HEK293 (cell line): ENCODE measurements at regions not wholly inside any gene's neighbourhood (a gene's known extent, or its start where the extent isn't known, plus 50 kb on each side); places are given as distances from the start of the nearest gene placed in this dataset.

Experiments
- MEIS1 ChIP-seq: sonication (generic); formaldehyde crosslinking; IDR thresholded peaks from 2 replicates; pipeline ENCODE4 v1.8.1; 2022; ENCODE audit warnings: missing genetic modification reagents, mild to moderate bottlenecking, borderline replicate concordance
- ZBTB7A ChIP-seq: fragments of 450-650 bp; formaldehyde crosslinking; IDR thresholded peaks from 2 replicates; pipeline ENCODE4 v1.5.1; 2016; ENCODE audit warnings: low read depth, missing biosample characterization, missing genetic modification characterization
- ZNF140 ChIP-seq: fragments of 450-650 bp; formaldehyde crosslinking; IDR thresholded peaks from 2 replicates; pipeline ENCODE4 v1.5.1; 2016; ENCODE audit warnings: missing biosample characterization, missing genetic modification characterization
- ZNF510 ChIP-seq: fragments of 450-650 bp; formaldehyde crosslinking; IDR thresholded peaks from 2 replicates; pipeline ENCODE4 v1.5.1; 2018; ENCODE audit warnings: mild to moderate bottlenecking, missing genetic modification characterization, missing biosample characterization; ENCODE audit not compliant: insufficient replicate concordance
- TF ChIP-seq, protein P1 (sequence below): fragments of 450-650 bp; formaldehyde crosslinking; IDR thresholded peaks from 2 replicates; pipeline ENCODE4 v1.5.1; 2016; ENCODE audit warnings: missing biosample characterization, missing genetic modification characterization
- TF ChIP-seq, protein P2 (sequence below): fragments of 450-650 bp; formaldehyde crosslinking; conservative IDR thresholded peaks from 2 replicates; pipeline ENCODE4 v1.5.1; 2016; ENCODE audit warnings: low read depth, missing biosample characterization, missing genetic modification characterization

DNA sequence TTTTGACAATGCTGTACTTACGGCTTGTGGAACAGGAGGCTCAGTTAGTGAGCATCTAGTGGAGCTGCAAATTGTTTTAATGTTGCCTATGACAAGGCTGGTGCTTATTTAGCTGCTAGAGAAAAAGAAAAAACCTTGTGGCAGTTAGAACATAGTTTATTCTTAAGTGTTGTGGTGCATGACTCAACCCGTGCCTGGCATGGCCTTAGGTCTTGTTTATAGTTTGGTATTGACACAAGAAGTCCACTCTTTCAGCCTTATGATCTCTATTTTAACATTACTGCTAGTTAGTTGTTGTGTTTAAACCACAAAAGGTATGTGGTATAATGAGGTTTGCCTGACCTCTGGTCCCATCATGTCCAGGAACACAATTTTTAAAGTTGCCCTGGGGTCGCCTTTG is 744.6 kb downstream of the FAM181B start:
- no peak for TF ChIP-seq ZNF140 (tag by site-specific recombination)
- TF ChIP-seq MEIS1, result no peak
- TF ChIP-seq, protein P1, sequence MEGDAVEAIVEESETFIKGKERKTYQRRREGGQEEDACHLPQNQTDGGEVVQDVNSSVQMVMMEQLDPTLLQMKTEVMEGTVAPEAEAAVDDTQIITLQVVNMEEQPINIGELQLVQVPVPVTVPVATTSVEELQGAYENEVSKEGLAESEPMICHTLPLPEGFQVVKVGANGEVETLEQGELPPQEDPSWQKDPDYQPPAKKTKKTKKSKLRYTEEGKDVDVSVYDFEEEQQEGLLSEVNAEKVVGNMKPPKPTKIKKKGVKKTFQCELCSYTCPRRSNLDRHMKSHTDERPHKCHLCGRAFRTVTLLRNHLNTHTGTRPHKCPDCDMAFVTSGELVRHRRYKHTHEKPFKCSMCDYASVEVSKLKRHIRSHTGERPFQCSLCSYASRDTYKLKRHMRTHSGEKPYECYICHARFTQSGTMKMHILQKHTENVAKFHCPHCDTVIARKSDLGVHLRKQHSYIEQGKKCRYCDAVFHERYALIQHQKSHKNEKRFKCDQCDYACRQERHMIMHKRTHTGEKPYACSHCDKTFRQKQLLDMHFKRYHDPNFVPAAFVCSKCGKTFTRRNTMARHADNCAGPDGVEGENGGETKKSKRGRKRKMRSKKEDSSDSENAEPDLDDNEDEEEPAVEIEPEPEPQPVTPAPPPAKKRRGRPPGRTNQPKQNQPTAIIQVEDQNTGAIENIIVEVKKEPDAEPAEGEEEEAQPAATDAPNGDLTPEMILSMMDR (tag by site-specific recombination), result no peak
- TF ChIP-seq, protein P2, sequence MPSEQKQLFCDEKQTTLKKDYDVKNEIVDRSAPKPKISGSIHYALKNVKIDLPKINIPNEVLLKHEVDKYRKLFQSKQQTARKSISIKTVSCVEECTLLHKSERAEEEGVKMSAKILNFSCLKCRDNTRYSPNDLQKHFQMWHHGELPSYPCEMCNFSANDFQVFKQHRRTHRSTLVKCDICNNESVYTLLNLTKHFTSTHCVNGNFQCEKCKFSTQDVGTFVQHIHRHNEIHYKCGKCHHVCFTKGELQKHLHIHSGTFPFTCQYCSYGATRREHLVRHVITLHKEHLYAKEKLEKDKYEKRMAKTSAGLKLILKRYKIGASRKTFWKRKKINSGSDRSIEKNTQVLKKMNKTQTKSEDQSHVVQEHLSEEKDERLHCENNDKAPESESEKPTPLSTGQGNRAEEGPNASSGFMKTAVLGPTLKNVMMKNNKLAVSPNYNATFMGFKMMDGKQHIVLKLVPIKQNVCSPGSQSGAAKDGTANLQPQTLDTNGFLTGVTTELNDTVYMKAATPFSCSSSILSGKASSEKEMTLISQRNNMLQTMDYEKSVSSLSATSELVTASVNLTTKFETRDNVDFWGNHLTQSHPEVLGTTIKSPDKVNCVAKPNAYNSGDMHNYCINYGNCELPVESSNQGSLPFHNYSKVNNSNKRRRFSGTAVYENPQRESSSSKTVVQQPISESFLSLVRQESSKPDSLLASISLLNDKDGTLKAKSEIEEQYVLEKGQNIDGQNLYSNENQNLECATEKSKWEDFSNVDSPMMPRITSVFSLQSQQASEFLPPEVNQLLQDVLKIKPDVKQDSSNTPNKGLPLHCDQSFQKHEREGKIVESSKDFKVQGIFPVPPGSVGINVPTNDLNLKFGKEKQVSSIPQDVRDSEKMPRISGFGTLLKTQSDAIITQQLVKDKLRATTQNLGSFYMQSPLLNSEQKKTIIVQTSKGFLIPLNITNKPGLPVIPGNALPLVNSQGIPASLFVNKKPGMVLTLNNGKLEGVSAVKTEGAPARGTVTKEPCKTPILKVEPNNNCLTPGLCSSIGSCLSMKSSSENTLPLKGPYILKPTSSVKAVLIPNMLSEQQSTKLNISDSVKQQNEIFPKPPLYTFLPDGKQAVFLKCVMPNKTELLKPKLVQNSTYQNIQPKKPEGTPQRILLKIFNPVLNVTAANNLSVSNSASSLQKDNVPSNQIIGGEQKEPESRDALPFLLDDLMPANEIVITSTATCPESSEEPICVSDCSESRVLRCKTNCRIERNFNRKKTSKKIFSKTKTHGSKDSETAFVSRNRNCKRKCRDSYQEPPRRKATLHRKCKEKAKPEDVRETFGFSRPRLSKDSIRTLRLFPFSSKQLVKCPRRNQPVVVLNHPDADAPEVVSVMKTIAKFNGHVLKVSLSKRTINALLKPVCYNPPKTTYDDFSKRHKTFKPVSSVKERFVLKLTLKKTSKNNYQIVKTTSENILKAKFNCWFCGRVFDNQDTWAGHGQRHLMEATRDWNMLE (tag by site-specific recombination), result no peak
- TF ChIP-seq ZBTB7A (tag by site-specific recombination), result no peak
- no peak for TF ChIP-seq ZNF510
